ENCODE measurements at regions not wholly inside any gene's neighbourhood (a gene's known extent, or its start where the extent isn't known, plus 50 kb on each side); places are given as distances from the start of the nearest gene placed in this dataset.

DNA sequence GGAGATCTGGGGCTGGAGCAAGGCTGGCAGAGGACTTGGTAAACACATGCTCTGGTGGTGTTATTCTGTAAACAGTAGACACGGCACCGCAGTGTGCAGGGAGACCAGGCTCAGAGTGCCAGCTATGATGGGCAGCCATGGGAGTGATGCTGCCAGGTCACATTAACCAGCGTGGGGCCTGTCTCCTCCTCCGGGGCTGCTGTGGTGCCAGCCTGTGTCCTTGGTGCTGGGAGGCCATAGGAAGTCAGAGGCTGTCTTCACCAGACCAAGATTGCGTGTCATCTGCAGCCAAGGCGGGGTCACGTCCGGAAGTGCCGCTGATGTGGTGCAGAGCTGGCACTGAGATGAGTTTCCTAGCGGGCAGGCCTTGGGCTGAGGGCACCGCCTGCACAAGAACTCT is 236.0 kb downstream of the GLRX3 start:
- DNase-seq = no peak

DNA sequence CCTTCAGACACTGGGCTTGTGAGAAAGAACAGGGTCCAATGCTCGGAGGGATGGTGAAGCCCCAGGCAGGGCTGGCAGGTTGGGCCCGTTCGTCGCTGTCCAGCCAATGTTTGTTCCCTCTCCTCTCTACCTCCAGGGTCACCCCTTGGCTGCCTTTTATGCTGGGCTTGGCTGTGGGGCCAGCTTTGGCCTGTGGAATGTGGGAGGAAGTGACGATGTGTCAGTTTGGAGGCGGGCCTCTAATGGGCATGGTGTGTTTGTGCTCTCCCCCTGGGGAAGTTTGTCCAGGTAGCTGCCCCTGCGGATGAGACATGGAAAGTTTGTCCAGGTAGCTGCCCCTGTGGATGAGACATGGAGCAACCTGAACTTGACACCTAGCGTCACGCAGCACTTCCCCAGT is 236.7 kb downstream of the GLRX3 start:
- no peak for DNase-seq

GRCh38 chr10:130377986-130378540 is 241.9 kb downstream of the GLRX3 start:
- no peak for DNase-seq

DNA sequence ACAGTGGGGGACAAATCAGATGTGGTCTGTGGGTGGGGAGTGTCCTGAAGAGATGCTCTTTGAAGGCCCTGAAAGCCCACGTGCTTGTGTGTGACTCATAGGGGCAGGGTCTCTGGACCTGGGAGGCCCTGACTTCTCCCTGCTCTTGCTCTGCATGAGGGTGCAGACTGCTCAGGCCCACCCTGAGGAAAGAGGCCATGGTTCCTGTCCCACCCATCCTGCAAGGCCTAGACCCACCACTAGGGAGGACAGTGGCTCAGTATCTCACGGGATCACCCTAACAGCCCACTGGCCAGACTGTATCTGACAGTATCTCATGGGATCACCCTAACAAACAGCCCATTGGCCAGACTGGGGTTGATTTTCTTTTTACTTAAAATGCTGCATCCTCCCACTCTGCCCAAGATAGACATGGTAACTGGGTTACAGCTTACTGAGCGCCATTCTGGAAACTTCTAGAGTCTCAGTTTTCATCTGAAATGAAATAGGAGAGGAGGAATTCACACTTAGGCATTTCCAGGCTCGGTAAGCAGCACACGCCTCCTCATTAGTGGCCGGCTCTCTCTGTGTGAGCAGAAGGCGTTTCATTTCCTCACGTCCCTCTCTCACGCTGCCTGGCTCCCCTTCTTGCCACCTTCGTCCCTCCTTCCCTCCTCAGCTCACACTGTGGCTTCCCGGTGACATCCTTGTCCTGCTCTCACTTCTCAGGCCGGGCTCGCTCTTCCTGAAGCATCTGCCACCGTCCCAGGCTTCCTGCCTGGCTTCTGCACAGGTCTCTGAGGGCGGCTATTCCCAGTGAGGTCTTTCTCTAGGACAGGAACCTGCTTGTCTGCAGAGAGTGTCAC is 242.6 kb downstream of the GLRX3 start:
- DNase-seq = no peak

GRCh38 chr10:130380056-130380455 is 243.9 kb downstream of the GLRX3 start:
- no peak for DNase-seq

- DNase-seq = no peak
Measured at GRCh38 chr10:130382031-130382430, 245.8 kb downstream of the GLRX3 start.

GRCh38 chr10:130387936-130388580 is 251.9 kb downstream of the GLRX3 start:
- DNase-seq = no peak

- no peak for DNase-seq
Measured at GRCh38 chr10:130388746-130389145, 252.6 kb downstream of the GLRX3 start.

DNA sequence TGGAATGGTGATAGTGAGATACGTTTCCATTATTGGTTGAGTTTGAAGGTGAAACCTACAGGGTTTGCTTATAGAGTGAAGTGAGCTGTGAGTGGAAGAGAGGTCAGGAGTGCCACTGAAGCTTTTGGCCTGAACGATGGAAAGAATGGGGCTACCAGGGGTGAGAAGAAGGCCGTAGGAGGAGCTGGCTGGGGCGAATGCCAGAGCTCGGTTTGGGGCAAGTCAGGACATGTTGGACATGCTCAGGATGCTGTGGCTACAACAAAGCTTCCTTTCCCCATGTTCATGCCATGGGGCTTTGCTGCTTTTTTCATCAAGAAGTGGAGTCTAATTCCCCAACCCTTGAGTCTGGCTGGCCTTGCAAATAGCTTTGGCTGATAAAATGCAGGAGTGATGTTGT is 253.7 kb downstream of the GLRX3 start:
- DNase-seq = no peak

DNA sequence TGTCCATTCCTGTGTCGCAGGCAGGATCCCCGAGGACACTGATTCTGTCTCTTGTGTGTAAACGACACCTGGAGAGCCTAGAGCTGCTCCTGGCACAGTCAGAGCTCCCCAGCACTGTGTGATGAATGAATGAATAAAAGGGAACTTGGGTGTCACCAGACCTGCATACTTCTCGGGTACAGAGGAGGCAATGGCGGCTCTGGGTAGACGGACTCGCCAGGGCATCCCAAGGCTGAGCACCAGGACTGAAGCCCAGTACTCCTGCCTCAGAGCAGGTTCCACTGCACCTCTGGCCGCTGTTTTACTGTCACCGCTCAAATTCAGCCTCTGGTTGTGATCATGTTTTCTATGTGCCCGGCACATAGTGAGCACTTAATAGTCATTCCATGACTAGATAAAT is 255.8 kb downstream of the GLRX3 start:
- DNase-seq = no peak

GRCh38 chr10:130393342-130393741 is 257.2 kb downstream of the GLRX3 start:
- no peak for DNase-seq

- no peak for DNase-seq
Measured at GRCh38 chr10:130394832-130395231, 258.6 kb downstream of the GLRX3 start.

GRCh38 chr10:130395248-130395936 is 259.2 kb downstream of the GLRX3 start:
- DNase-seq = no peak

GRCh38 chr10:130396044-130396443 is 259.9 kb downstream of the GLRX3 start:
- no peak for DNase-seq

DNA sequence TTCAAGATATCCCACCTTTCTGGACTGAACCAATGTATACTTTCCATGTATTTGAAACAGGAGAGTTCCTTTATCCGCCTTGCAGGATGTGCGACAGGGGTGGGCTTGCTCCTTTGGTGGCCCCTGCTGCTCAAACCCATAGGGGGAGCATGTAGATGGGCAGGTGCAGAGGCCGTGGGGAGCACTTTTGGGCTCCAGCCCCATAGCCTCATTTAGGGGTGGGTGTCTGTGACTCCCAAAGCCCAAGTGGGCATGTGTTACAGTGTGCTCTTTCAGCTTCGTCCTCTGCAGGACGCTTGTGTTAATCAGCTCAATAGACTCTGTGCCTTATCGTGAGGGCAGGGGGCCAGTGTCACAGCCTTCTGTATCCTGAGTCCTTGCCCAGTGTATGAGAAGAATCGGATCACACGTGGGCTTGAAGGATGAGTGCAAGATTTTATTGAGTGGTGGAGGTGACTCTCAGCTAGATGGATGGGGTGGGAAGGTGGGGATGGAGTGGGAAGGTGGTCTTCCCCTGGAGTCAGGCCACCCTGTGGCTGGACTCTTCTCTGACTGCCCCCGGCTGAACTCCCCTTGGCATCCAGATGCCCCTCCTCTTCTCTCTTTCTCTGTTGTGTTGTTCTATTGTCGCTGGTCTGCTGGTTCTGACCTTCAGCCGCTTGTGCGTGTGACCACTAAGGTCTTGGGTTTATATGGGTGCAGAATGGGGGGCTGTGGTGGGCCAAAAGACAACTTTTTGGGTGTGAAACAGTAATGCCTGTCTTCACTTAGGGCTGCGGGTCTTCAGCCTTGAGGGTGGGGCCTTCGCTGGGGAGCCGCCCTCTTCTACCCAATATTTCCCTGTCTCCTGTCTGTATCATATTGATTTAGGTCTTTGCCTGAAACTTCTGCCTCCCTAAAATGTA is 262.2 kb downstream of the GLRX3 start:
- DNase-seq = no peak

DNA sequence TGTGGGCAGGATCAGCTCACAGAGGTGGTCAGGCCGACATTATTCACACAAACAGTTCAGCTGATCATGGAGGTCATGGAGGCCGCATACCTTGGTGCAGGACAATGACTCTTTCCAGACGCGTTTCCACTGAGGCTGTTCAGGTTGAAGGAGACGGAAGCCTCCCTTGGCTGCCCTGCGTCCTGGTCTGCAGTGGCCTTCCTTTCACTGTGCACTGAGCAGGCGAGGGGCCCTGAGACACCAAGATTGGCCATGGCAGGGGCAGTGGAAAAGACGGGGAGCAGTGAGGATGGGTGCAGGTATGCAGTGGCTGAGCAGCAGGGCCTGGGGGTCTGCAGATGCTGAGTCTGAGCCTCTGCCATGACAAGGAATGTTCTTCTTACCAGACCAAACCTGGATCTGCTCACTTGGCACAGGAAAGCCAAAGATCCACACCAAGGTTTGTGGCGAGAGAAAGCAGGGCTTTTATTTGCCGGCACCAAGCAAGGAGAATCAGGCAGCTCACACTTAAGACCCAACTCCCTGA is 263.3 kb downstream of the GLRX3 start:
- no peak for DNase-seq

GRCh38 chr10:130400890-130401289 is 264.7 kb downstream of the GLRX3 start:
- no peak for DNase-seq

DNA sequence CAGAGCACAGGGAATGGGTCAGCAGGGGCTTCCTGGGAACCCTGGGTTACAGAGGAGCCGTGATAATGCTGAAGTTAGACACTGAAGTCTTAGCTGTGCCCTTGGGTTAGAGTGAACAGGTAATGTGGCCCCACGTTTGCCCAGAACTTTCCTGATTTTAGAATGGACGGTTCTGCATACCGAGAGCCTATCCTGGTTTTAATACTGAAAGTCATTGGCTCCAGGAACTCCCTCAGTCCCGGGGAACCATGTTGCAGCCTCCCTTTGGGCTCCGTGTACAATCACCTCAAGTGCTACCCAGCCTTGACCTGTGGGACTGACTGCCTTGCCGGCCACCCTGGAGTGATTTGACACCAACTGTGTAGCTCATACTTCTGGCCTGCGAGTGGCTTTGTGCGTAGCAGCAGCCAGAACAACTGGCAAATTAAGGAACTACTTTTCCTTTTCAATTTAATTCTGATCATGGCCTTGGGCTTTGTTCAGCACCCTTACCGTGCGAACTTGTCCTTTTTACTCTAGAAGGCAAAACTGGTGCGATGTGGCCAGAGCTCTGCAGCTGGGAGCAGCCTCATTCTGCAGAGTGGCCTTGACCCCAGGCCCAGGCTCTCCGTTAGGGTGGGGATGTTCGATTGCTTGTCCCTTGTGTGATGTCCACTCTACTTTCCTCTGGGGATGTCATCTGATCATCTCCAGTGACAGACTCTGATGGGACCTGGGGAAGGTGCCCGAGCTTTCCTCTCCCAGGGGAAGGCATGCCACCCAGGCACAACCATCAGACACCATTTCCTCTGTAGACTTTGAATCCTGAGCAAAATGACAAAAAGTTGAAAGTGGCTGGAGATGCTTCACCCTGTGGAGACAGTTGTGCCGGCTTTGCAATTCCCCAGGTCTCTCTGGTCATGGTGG is 265.9 kb downstream of the GLRX3 start:
- no peak for DNase-seq

GRCh38 chr10:130403153-130404075 is 267.2 kb downstream of the GLRX3 start:
- no peak for DNase-seq

DNA sequence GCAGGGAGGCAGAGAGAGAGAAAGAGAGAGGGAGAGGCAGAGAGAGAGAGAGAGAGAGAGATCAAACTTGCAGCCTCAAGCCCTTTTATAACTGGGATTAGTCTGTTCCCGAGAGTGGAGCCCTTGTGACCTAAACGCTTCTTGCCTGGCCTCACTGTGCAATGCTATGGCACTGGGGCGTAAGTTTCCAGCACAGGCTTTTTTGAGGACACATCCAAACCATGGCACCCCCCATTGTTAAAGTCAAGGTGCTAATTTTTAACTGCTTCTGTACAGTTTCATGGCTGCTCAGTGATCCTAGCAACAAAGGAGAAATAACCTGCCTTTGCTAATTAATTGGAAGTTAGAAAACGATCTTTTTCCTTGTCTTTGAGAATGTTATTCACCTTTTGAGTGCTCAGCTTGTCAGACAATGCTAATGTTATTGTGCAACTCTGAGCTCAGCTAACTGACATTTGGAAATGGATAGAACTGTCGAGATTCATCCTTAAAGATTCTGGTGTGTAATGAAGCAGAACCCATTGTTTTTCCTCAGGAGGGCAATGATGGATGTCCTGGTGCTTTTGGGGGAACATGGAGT is 268.4 kb downstream of the GLRX3 start:
- no peak for DNase-seq

Data from SHP77 (cell line).